ENCODE measurements at regions not wholly inside any gene's neighbourhood (a gene's known extent, or its start where the extent isn't known, plus 50 kb on each side); places are given as distances from the start of the nearest gene placed in this dataset.

- DNase-seq (ENCODE audit: extremely low read depth, low read depth) = no peak
- no peak overlapping the region for H3K4me3 ChIP-seq (replicated peaks; ENCODE audit: low read depth, low read length)
- no peak for TF ChIP-seq CTCF (IDR thresholded peaks at IDR 0.05; ENCODE audit: low read depth, low read length, missing control alignments)
Measured at GRCh38 chr12:130007771-130008170, 103.9 kb upstream of the TMEM132D start.

GRCh38 chr12:130008241-130008640 is 104.4 kb upstream of the TMEM132D start:
- TF ChIP-seq CTCF (IDR thresholded peaks at IDR 0.05; ENCODE audit: low read depth, low read length, missing control alignments) = no peak
- no peak for DNase-seq (ENCODE audit: extremely low read depth, low read depth)

GRCh38 chr12:130009961-130010360 is 106.1 kb upstream of the TMEM132D start:
- TF ChIP-seq CTCF (IDR thresholded peaks at IDR 0.05; ENCODE audit: low read depth, low read length, missing control alignments) = no peak
- no peak for DNase-seq (ENCODE audit: extremely low read depth, low read depth)
- H3K4me3 ChIP-seq (replicated peaks; ENCODE audit: low read depth, low read length) = no peak overlapping the region

More at GRCh38 chr12:130008241-130008640, 104.4 kb upstream of the TMEM132D start:
- H3K4me3 ChIP-seq (replicated peaks; ENCODE audit: low read depth, low read length) = no peak overlapping the region

DNA sequence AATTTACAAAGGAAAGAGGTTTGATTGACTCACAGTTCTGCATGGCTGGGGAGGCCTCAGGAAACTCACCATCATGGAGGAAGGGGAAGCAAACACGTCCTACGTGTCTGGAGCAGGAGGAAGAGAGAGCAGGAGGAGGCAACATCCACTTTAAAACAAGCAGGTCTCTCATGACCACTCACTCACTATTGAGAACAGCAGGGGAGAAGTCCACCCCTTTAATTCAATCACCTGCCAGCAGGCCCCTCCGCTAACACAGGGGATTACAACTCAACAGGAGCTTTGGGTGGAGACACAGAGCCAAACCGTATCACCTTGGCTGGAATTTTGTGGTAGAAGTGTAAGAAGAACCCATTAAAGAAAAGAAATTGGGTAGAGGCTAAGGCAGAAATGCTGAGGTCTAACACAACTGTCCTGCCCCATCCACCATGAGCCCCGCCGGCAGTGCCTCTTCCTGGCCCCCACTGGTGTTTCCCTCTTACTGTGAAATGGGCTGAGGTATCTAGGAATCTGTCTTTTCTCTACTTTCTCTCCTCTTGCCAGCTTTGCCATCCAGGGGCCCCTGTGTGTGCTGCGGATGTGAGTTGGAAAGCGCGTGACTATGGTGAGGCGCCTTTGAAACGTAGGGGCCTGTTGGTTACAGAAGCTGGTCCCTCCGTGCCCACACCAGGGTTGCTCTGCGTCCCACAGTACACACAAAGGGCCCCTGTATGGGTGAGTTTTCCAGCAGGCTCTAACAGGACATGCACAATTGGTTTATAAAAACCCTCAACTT is 108.0 kb upstream of the TMEM132D start:
- H3K4me3 ChIP-seq (replicated peaks; ENCODE audit: low read depth, low read length) = no peak overlapping the region
- DNase-seq (ENCODE audit: extremely low read depth, low read depth) = no peak
- TF ChIP-seq CTCF (IDR thresholded peaks at IDR 0.05; ENCODE audit: low read depth, low read length, missing control alignments) = no peak

GRCh38 chr12:130013771-130014484 is 110.1 kb upstream of the TMEM132D start:
- peak; percentile 53 for TF ChIP-seq CTCF (IDR thresholded peaks at IDR 0.05; ENCODE audit: low read depth, low read length, missing control alignments)
- peak; percentile 7 for DNase-seq (ENCODE audit: extremely low read depth, low read depth)
- H3K4me3 ChIP-seq (replicated peaks; ENCODE audit: low read depth, low read length) = no peak overlapping the region

DNA sequence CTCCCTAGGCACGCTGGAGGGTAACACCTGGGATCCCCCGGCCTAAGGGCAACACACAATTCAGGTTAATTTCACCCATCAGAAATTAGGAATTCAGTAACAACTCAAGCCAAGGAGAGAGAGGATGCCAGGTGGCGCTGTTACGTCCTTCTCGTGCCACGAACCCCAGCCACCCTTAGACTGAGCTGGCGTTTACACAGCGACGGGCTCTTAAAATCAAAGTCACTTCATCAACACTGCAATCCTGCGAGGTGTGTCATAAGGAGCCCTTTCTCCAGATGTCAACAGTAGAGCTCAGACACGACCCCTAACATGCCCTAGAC is 110.6 kb upstream of the TMEM132D start:
- no peak for DNase-seq (ENCODE audit: extremely low read depth, low read depth)
- no peak overlapping the region for H3K4me3 ChIP-seq (replicated peaks; ENCODE audit: low read depth, low read length)
- no peak for TF ChIP-seq CTCF (IDR thresholded peaks at IDR 0.05; ENCODE audit: low read depth, low read length, missing control alignments)

Measured in HFF-Myc (cell line).